ENCODE measurements at regions not wholly inside any gene's neighbourhood (a gene's known extent, or its start where the extent isn't known, plus 50 kb on each side); places are given as distances from the start of the nearest gene placed in this dataset.
A peak's percentile ranks its signal among the peaks of the same experiment; 100 is the strongest.

GRCh38 chr5:174827558-174827957, 103.2 kb downstream of the MSX2 start:
- Mint-ChIP-seq H3K36me3 (no peaks in the 10 kb centered on the region), H3K27ac (no peak overlapping the region)

GRCh38 chr5:174825587-174825986, 101.2 kb downstream of the MSX2 start:
- Mint-ChIP-seq H3K27ac (no peak overlapping the region), H3K27me3 (peaks cover 10% of the 10 kb centered on the region), H3K4me3 (no peak overlapping the region), H3K9me3 (peaks cover 3% of the 10 kb centered on the region), H3K4me1 (ENCODE audit: unreplicated experiment) (no peaks in the 10 kb centered on the region), H3K36me3 (no peaks in the 10 kb centered on the region)
- no peak for TF ChIP-seq CTCF (conservative IDR thresholded peaks at IDR 0.05)
- DNase-seq (ENCODE audit: extremely low spot score, unreplicated experiment): no peak

More at GRCh38 chr5:174827558-174827957, 103.2 kb downstream of the MSX2 start:
- Mint-ChIP-seq H3K4me1 (ENCODE audit: unreplicated experiment) (no peaks in the 10 kb centered on the region), H3K9me3 (peaks cover 7% of the 10 kb centered on the region), H3K4me3 (no peak overlapping the region), H3K27me3 (peaks cover 12% of the 10 kb centered on the region)
- TF ChIP-seq CTCF (conservative IDR thresholded peaks at IDR 0.05): no peak
- DNase-seq (ENCODE audit: extremely low spot score, unreplicated experiment): no peak

- H3K9me3 Mint-ChIP-seq: no peaks in the 10 kb centered on the region
- no peak for TF ChIP-seq CTCF (conservative IDR thresholded peaks at IDR 0.05)
- no peak for DNase-seq (ENCODE audit: extremely low spot score, unreplicated experiment)
- no peaks in the 10 kb centered on the region for H3K4me1 Mint-ChIP-seq (ENCODE audit: unreplicated experiment)
- H3K27ac Mint-ChIP-seq: no peak overlapping the region
- no peaks in the 10 kb centered on the region for H3K36me3 Mint-ChIP-seq
- H3K27me3 Mint-ChIP-seq: peaks cover 3% of the 10 kb centered on the region
- H3K4me3 Mint-ChIP-seq: no peak overlapping the region
Measured at GRCh38 chr5:174818430-174818829, 94.0 kb downstream of the MSX2 start.

- no peak overlapping the region for H3K4me3 Mint-ChIP-seq
- no peaks in the 10 kb centered on the region for H3K4me1 Mint-ChIP-seq (ENCODE audit: unreplicated experiment)
- H3K36me3 Mint-ChIP-seq: no peaks in the 10 kb centered on the region
- H3K27ac Mint-ChIP-seq: no peak overlapping the region
- no peak for DNase-seq (ENCODE audit: extremely low spot score, unreplicated experiment)
- TF ChIP-seq CTCF (conservative IDR thresholded peaks at IDR 0.05): no peak
- peaks cover 3% of the 10 kb centered on the region for H3K27me3 Mint-ChIP-seq
- H3K9me3 Mint-ChIP-seq: no peaks in the 10 kb centered on the region
Measured at GRCh38 chr5:174817610-174818009, 93.2 kb downstream of the MSX2 start.

- no peak for DNase-seq (ENCODE audit: extremely low spot score, unreplicated experiment)
- no peaks in the 10 kb centered on the region for H3K27me3 Mint-ChIP-seq
- H3K36me3 Mint-ChIP-seq: no peaks in the 10 kb centered on the region
- no peak overlapping the region for H3K27ac Mint-ChIP-seq
- no peaks in the 10 kb centered on the region for H3K4me1 Mint-ChIP-seq (ENCODE audit: unreplicated experiment)
- peak; percentile 70 for TF ChIP-seq CTCF (conservative IDR thresholded peaks at IDR 0.05)
- H3K4me3 Mint-ChIP-seq: no peak overlapping the region
- H3K9me3 Mint-ChIP-seq: no peaks in the 10 kb centered on the region
Measured at GRCh38 chr5:174816858-174817257, 92.5 kb downstream of the MSX2 start.

- Mint-ChIP-seq H3K9me3 (no peaks in the 10 kb centered on the region), H3K4me1 (ENCODE audit: unreplicated experiment) (peaks cover 15% of the 10 kb centered on the region), H3K36me3 (no peaks in the 10 kb centered on the region), H3K4me3 (no peak overlapping the region), H3K27ac (no peak overlapping the region), H3K27me3 (no peaks in the 10 kb centered on the region)
- no peak for TF ChIP-seq CTCF (conservative IDR thresholded peaks at IDR 0.05)
- no peak for DNase-seq (ENCODE audit: extremely low spot score, unreplicated experiment)
Measured at GRCh38 chr5:174811438-174811837, 87.1 kb downstream of the MSX2 start.

Measured in type B pancreatic cell (in vitro differentiated cells).